Fibroblast of villous mesenchyme (primary cell): ENCODE measurements at regions not wholly inside any gene's neighbourhood (a gene's known extent, or its start where the extent isn't known, plus 50 kb on each side); places are given as distances from the start of the nearest gene placed in this dataset.

Experiments used
- DNase-seq: peaks from one replicate; pipeline ENCODE4 v3.0.0-alpha.2; 2010; ENCODE audit warnings: low read depth
- H3K4me3 ChIP-seq: 2 replicates; pipeline ENCODE4 v1.5.1; 2011; ENCODE audit warnings: low read depth, mild to moderate bottlenecking, low read length
- CTCF ChIP-seq: IDR thresholded peaks from 2 replicates; pipeline ENCODE4 v1.5.1; 2012; ENCODE audit warnings: low read depth, mild to moderate bottlenecking, low read length; ENCODE audit not compliant: insufficient read depth

GRCh38 chr4:162954976-162955375, 211.7 kb downstream of the NAF1 start:
- H3K4me3 ChIP-seq = no peak overlapping the region
- no peak for TF ChIP-seq CTCF
- DNase-seq = no peak

GRCh38 chr4:162952232-162952631, 214.5 kb downstream of the NAF1 start:
- TF ChIP-seq CTCF = no peak
- no peak overlapping the region for H3K4me3 ChIP-seq
- DNase-seq = peak; percentile 27

GRCh38 chr4:162945713-162946112, 221.0 kb downstream of the NAF1 start:
- DNase-seq = no peak
- TF ChIP-seq CTCF = no peak

GRCh38 chr4:162943263-162943662, 223.4 kb downstream of the NAF1 start:
- peak; percentile 17 for TF ChIP-seq CTCF
- DNase-seq = no peak
- no peak overlapping the region for H3K4me3 ChIP-seq

More at GRCh38 chr4:162945713-162946112, 221.0 kb downstream of the NAF1 start:
- no peak overlapping the region for H3K4me3 ChIP-seq

GRCh38 chr4:162938738-162939485, 227.8 kb downstream of the NAF1 start:
- DNase-seq = no peak
- TF ChIP-seq CTCF = no peak
- no peak overlapping the region for H3K4me3 ChIP-seq

GRCh38 chr4:162935214-162935613, 231.5 kb downstream of the NAF1 start:
- no peak for TF ChIP-seq CTCF
- no peak overlapping the region for H3K4me3 ChIP-seq
- DNase-seq = no peak

GRCh38 chr4:162931286-162931685, 235.4 kb downstream of the NAF1 start:
- TF ChIP-seq CTCF = no peak
- H3K4me3 ChIP-seq = no peak overlapping the region
- DNase-seq = no peak
